Suprapubic skin (tissue), 4 donors: ENCODE measurements at regions not wholly inside any gene's neighbourhood (a gene's known extent, or its start where the extent isn't known, plus 50 kb on each side); places are given as distances from the start of the nearest gene placed in this dataset.

ENCODE experiments used
- POLR2A ChIP-seq, 2 donors: fragments of 450-650 bp; IDR thresholded peaks; one replicate each; pipeline ENCODE4 v1.6.1; 2017; ENCODE audit warnings: antibody characterized with exemption in 2 of 2, mild to moderate bottlenecking in 2 of 2, moderate library complexity in 2 of 2
- POLR2AphosphoS5 ChIP-seq, 3 donors: sonication (generic); formaldehyde crosslinking; IDR thresholded peaks; one replicate each; pipeline ENCODE4 v1.6.1; 2017; ENCODE audit warnings: antibody characterized with exemption in 3 of 3
- TF ChIP-seq, protein P1 (sequence below), 2 donors: fragments of 200-600 bp in 1 of 2; fragments of 450-650 bp in 1 of 2; sonication (generic) in 1 of 2; IDR thresholded peaks; one replicate each; pipeline ENCODE4 v1.5.1; 2016 to 2019; ENCODE audit warnings: antibody characterized with exemption in 2 of 2, mild to moderate bottlenecking in 1 of 2, moderate library complexity in 1 of 2

DNA sequence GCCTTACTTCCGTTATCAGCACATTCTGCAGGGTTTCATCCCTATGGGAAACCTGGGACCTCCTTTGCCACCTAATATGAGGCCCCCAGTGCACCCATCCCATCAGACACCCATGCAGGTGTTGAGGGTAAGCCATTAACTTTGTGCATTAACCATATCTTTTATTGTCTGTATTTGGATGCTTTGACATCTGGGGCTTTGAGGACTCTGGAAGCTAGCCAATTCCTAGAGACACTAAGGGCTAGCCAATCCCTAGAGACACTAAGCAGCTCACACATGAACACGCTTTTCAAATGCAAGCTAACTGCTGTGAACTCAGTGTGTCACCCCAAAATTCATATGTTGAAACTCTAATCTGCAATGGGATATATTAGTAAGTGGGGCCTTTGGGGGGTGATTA, 272.5 kb upstream of the COBL start:
- TF ChIP-seq, protein P1, sequence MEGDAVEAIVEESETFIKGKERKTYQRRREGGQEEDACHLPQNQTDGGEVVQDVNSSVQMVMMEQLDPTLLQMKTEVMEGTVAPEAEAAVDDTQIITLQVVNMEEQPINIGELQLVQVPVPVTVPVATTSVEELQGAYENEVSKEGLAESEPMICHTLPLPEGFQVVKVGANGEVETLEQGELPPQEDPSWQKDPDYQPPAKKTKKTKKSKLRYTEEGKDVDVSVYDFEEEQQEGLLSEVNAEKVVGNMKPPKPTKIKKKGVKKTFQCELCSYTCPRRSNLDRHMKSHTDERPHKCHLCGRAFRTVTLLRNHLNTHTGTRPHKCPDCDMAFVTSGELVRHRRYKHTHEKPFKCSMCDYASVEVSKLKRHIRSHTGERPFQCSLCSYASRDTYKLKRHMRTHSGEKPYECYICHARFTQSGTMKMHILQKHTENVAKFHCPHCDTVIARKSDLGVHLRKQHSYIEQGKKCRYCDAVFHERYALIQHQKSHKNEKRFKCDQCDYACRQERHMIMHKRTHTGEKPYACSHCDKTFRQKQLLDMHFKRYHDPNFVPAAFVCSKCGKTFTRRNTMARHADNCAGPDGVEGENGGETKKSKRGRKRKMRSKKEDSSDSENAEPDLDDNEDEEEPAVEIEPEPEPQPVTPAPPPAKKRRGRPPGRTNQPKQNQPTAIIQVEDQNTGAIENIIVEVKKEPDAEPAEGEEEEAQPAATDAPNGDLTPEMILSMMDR (IDR thresholded peaks at IDR 0.05): no peak
- TF ChIP-seq POLR2A (IDR thresholded peaks at IDR 0.05) (no peak), POLR2AphosphoS5 (IDR thresholded peaks at IDR 0.05) (no peak)
